Forelimb muscle (tissue), 1 donor: ENCODE measurements at regions not wholly inside any gene's neighbourhood (a gene's known extent, or its start where the extent isn't known, plus 50 kb on each side); places are given as distances from the start of the nearest gene placed in this dataset.

Experiments used
- DNase-seq: peaks from one replicate; pipeline ENCODE4 v3.0.0-alpha.2; 2013; ENCODE audit warnings: low read depth

DNA sequence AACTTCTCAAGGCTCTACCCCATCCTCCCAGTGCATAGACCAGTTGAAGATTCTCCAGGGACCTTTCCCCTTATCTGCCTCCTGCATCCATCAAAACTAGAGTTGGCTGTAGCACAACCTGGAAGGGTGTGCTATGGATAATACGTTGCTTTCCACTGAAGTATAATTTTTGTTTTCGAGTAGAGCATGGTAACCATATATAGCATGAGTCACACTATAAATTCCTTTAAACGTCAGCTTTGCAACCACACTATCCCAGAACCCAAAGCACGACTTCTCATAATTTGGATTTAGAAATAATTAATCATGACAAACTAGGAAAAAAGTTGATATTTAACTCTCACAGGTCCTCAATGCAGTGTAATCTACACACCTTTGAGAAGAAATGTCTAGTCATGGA lies 138.3 kb upstream of the NBEA start:
- no peak for DNase-seq

GRCh38 chr13:34805347-34805746 lies 136.7 kb upstream of the NBEA start:
- DNase-seq, result no peak

GRCh38 chr13:34808649-34809048 lies 133.4 kb upstream of the NBEA start:
- DNase-seq, result no peak

DNA sequence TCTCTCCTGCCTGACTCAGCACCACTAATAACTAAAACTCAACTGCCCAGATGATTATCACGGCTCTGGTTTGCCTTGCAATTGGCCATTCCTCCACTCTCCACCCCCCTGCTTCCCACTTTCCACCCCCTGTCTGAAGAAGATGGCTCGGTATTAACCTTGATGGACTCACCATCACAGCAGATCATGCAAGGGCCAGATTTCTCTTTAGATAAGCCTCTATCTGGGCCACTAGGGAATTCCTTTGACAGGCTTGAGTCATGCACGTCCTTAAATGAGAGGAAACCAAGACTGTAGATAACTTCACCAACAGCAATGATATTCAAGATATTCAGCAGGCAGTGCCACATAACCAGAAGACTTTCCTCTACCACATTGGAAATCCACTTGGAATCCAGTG lies 131.1 kb upstream of the NBEA start:
- no peak for DNase-seq

GRCh38 chr13:34815526-34815925 lies 126.5 kb upstream of the NBEA start:
- DNase-seq, result no peak

DNA sequence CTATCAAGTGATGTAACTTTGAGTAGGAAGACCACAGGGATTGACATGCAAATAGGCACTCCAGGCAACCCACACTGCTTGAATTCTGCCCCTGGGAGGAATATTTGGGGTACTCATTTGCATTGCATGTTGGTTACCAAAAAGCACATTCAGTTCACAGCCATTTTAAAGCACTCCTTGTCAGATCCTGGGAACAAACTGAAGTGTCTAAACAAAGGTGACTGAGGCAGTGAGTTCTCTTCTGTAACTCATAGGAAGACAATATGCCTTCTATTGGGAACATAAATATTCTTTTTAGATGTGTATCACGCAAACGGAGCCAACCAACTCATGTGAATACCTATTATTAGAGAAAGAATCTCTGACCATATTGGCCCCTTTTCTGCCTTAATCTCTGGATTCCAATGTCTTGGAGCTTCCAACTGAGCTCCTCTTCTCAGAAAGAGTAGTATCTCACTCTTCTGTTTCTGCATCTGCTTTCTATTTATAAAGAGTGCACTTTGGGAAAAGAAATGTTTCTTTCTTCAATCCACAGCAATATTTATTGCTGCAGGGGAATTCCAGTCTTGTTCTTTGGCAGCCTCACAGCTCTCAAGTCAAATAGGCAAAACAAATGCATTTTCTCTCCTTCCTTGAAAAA lies 125.7 kb upstream of the NBEA start:
- DNase-seq, result peak; percentile 60

GRCh38 chr13:34816908-34817665 lies 125.0 kb upstream of the NBEA start:
- DNase-seq, result no peak

DNA sequence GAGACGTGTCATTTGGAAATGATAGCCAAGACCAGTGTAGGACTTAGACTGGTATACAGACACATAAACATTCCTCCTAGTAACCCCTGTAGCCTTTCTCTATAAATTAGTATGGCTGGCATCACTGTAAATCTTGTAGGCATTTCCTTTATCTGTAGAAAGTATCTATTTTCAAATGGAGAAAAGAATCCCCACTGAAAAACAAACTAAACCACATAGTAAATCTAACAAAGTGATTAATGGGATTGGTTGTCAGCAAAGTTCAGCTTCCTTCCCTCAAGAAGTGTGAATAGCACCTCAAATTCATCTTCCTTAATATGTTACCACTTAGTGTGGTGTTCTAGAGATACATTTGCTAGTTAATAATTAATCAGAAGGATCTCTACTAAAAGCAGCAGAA lies 119.4 kb upstream of the NBEA start:
- no peak for DNase-seq

- no peak for DNase-seq
Measured at GRCh38 chr13:34826432-34826831, 115.6 kb upstream of the NBEA start.

- no peak for DNase-seq
Measured at GRCh38 chr13:34833562-34834182, 108.4 kb upstream of the NBEA start.

DNA sequence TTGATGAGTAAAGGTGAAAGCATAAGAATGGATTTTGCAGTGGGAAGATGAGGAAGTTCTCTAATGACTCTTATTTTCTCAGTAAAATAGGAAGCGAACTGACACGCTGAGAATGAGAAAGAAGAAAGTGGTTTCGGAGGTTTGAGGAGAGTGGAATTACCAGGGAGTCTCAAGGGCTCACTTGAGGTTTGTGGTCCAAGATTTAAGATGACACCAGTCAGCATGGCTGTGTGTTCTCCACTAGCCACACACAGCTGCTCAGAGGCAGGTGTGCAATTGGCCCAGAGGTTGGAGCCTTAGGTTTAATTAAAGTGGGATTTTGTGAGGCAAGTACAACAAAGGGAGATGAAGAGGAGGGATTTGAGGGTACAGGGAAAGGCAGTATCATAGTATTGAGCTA lies 99.6 kb upstream of the NBEA start:
- DNase-seq, result no peak

- DNase-seq, result no peak
Measured at GRCh38 chr13:34847766-34848165, 94.3 kb upstream of the NBEA start.

DNA sequence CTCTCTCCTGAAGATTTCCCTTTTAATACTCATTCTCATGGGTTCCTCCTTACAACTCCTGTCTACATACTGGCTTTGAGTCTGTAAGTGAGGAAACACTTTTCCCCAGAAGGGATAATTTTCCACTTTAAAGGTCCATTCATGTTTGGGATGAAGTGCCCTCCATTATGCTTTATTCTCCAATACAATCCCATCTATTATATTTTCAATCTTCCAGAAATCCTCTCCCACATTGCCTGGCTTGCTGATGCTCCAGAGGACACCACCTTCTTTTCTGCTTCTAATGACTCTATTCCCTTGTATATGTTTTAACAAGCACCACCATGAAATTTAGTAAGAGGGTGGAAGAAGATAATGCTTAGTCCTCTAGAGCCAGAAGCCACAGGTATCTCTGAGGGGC lies 92.7 kb upstream of the NBEA start:
- DNase-seq, result no peak

GRCh38 chr13:34853161-34853560 lies 88.9 kb upstream of the NBEA start:
- no peak for DNase-seq

DNA sequence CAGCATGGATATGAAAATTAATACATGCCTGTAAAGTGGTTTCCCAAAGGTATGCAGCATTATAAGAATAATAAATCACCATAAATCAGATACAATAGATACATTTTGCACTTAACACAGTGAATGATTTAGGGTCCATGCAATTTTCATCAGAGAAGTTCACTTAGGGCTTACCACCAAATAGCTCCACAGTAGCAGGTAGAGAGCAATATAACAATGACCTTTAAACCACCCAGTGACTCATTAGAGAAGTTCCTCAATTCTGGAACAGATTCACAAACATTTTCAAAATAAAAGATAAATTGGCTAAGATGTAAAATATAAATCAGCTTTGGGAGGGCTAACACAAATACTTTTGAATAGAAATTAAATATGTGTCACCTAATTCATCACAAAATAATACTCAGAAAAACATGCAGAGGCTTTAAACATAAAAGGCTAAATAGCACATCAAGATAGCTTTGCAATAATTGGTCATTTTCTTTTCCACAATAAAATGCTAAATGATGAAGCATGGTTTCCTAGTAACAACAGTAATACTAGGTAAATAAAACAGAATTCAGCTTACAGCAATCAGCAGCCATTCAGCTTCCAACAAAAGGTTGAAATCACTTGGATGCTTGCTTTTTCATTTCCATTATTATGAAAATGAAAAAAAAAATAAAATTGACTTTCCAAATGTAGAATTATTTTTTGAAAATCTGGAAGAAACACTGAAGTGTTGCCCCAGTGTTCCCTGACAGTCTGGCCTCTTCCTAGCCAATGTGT lies 84.3 kb upstream of the NBEA start:
- DNase-seq, result peak; percentile 29

DNA sequence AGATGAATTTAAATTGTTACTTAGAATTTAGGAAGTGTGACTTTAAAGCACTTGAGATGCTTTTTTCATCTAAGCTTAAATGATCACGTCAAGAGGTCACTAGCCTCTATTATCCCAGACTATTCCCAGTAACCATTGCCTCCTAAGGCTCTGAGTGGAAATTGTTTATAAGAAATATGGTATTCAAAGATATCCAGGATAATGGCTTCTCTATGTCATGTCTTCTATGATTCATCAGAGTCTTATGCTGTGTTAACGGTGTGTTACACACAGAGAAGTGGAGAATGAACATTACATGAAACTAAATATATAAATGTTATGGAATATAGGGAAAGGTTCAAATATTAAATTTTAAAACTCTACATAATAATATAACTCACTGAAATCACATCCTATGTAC lies 79.8 kb upstream of the NBEA start:
- DNase-seq, result no peak

- DNase-seq, result no peak
Measured at GRCh38 chr13:34862716-34863115, 79.4 kb upstream of the NBEA start.

GRCh38 chr13:34863360-34864135 lies 78.5 kb upstream of the NBEA start:
- DNase-seq, result no peak

DNA sequence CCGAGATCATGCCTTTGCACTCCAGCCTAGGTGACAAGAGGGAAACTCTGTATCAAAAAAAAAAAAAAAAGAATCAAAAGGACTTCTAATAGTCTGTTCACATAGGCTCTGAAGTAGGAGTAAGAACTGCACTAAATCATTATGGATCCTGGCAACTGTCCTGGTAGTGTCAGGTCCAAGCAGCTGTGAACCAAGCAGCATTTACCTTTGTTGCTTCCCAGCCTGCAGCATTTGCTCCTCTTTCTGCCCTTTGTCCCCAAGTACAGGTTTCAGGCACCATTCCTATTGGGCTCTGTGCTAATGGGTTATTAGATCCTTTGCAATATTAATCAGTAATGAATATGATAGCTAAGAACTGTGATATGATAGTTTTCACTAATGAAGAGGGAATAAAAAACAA lies 77.4 kb upstream of the NBEA start:
- no peak for DNase-seq

DNA sequence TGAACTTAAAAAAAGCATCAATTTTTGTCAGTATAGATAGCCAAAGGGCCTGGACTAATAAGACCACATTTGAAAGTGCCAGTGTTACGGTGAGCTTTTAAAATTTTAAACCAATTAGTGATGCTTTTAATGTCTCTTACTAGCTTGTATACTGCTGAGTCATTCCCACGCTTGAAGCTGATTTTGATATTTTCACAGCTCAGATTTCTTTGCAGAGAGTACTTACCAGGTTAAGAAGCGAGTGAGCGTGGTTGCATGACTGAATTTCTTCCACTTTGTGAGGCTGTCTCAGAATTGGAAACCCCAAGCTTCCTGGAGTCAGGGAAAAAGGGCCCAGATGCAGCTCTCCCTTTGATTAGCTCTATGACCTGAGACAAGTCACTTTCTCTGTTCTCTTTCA lies 74.5 kb upstream of the NBEA start:
- DNase-seq, result no peak

DNA sequence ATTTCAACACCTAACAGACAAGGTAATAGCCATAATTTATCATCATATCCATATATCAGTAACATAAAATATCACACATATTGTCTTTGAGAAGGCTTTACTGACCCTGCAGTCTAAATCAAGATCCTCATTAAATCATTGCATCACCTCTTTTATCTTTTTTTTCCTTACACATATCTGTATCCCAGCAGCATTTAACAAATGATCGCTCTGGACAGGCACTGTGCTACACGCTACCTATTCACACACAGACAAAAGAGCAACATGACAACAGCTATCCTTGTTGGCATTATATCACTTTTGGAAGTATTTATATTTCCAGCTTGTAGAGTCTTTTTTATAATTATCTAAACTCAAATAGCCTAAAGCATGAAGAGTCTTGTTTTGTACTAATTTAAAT lies 73.3 kb upstream of the NBEA start:
- no peak for DNase-seq

GRCh38 chr13:34869696-34870095 lies 72.4 kb upstream of the NBEA start:
- no peak for DNase-seq
